CD4-positive, alpha-beta T cell treated with Interleukin-15 for 4 hours (primary cell): ENCODE measurements at regions not wholly inside any gene's neighbourhood (a gene's known extent, or its start where the extent isn't known, plus 50 kb on each side); places are given as distances from the start of the nearest gene placed in this dataset.
"Not testable (repeated sequence)": the region's sequence is repeated elsewhere in the genome, so short reads cannot be mapped to it uniquely, and the experiment has no call there.

ENCODE experiments used
- DNase-seq: peaks from one replicate; pipeline ENCODE4 v3.0.0-alpha.2; 2020; ENCODE audit warnings: low spot score

GRCh38 chr11:81979448-81979847 lies 754.2 kb downstream of the FAM181B start:
- DNase-seq: no peak

GRCh38 chr11:81975261-81975900 lies 758.3 kb downstream of the FAM181B start:
- no peak for DNase-seq

GRCh38 chr11:81970886-81971285 lies 762.8 kb downstream of the FAM181B start:
- DNase-seq: no peak

GRCh38 chr11:81967242-81967641 lies 766.4 kb downstream of the FAM181B start:
- DNase-seq: no peak

GRCh38 chr11:81966340-81966739 lies 767.3 kb downstream of the FAM181B start:
- no peak for DNase-seq

- peak; percentile 31 for DNase-seq
Measured at GRCh38 chr11:81963018-81963417, 770.6 kb downstream of the FAM181B start.

- no peak for DNase-seq
Measured at GRCh38 chr11:81960443-81960842, 773.2 kb downstream of the FAM181B start.

- no peak for DNase-seq
Measured at GRCh38 chr11:81959341-81959740, 774.3 kb downstream of the FAM181B start.

GRCh38 chr11:81954301-81954700 lies 779.4 kb downstream of the FAM181B start:
- DNase-seq: not testable (repeated sequence)

GRCh38 chr11:81946831-81947230 lies 786.8 kb downstream of the FAM181B start:
- no peak for DNase-seq

GRCh38 chr11:81942646-81943045 lies 791.0 kb downstream of the FAM181B start:
- no peak for DNase-seq

- no peak for DNase-seq
Measured at GRCh38 chr11:81941998-81942397, 791.7 kb downstream of the FAM181B start.

GRCh38 chr11:81932303-81932702 lies 801.4 kb downstream of the FAM181B start:
- no peak for DNase-seq

GRCh38 chr11:81920205-81920604 lies 813.5 kb downstream of the FAM181B start:
- no peak for DNase-seq

- DNase-seq: no peak
Measured at GRCh38 chr11:81916451-81916850, 817.2 kb downstream of the FAM181B start.

- DNase-seq: no peak
Measured at GRCh38 chr11:81915045-81915444, 818.6 kb downstream of the FAM181B start.

GRCh38 chr11:81913793-81914192 lies 819.9 kb downstream of the FAM181B start:
- DNase-seq: no peak

- no peak for DNase-seq
Measured at GRCh38 chr11:81907996-81908395, 825.7 kb downstream of the FAM181B start.

GRCh38 chr11:81899156-81899555 lies 834.5 kb downstream of the FAM181B start:
- DNase-seq: no peak

- DNase-seq: no peak
Measured at GRCh38 chr11:81897639-81898038, 836.0 kb downstream of the FAM181B start.

- DNase-seq: no peak
Measured at GRCh38 chr11:81895258-81895657, 838.4 kb downstream of the FAM181B start.

GRCh38 chr11:81892770-81893635 lies 840.7 kb downstream of the FAM181B start:
- DNase-seq: no peak

GRCh38 chr11:81888391-81888790 lies 845.3 kb downstream of the FAM181B start:
- DNase-seq: no peak

- DNase-seq: no peak
Measured at GRCh38 chr11:81887671-81888070, 846.0 kb downstream of the FAM181B start.
